GM23338 (cell line): ENCODE measurements at regions not wholly inside any gene's neighbourhood (a gene's known extent, or its start where the extent isn't known, plus 50 kb on each side); places are given as distances from the start of the nearest gene placed in this dataset.

Experiments
- ATAC-seq: fragments of 200-7000 bp; cut with Tn5 transposase; 3 replicates; pipeline ENCODE4 v1.9.1; 2020
- DNase-seq: peaks from one replicate; pipeline ENCODE4 v3.0.0-alpha.2; 2015; ENCODE audit warnings: low spot score
- H2AFZ ChIP-seq: fragments of 200-600 bp; sonication (generic); 2 replicates; pipeline ENCODE4 v1.8.0; 2016; ENCODE audit warnings: antibody characterized with exemption, mild to moderate bottlenecking, moderate library complexity
- H3F3A ChIP-seq: fragments of 200-600 bp; sonication (generic); replicated peaks from 2 replicates; pipeline ENCODE4 v1.8.0; 2017; ENCODE audit warnings: antibody characterized with exemption, mixed run types, low read depth
- H3K27ac ChIP-seq: fragments of 200-600 bp; sonication (generic); 2 replicates; pipeline ENCODE4 v1.6.1; 2016; ENCODE audit warnings: low read depth
- H3K27me3 ChIP-seq: fragments of 200-600 bp; sonication (generic); 2 replicates; pipeline ENCODE4 v1.8.0; 2016; ENCODE audit warnings: mild to moderate bottlenecking, mixed run types, moderate library complexity; ENCODE audit not compliant: insufficient read depth
- H3K36me3 ChIP-seq: fragments of 200-600 bp; sonication (generic); 2 replicates; pipeline ENCODE4 v1.8.0; 2016; ENCODE audit warnings: mild to moderate bottlenecking; ENCODE audit not compliant: insufficient read depth
- H3K4me1 ChIP-seq: fragments of 200-600 bp; sonication (generic); 2 replicates; pipeline ENCODE4 v1.8.0; 2016; ENCODE audit warnings: mild to moderate bottlenecking, moderate library complexity; ENCODE audit not compliant: insufficient read depth
- H3K4me2 ChIP-seq: fragments of 200-600 bp; sonication (generic); 2 replicates; pipeline ENCODE4 v1.7.1; 2017; ENCODE audit warnings: mixed run types
- H3K4me3 ChIP-seq: fragments of 200-600 bp; sonication (generic); 2 replicates; pipeline ENCODE4 v1.6.1; 2016; ENCODE audit warnings: mixed run types
- H3K79me2 ChIP-seq: fragments of 200-600 bp; sonication (generic); replicated peaks from 2 replicates; pipeline ENCODE4 v1.8.0; 2017; ENCODE audit warnings: mild to moderate bottlenecking; ENCODE audit not compliant: insufficient read depth
- H3K9me2 ChIP-seq: fragments of 200-600 bp; sonication (generic); 2 replicates; pipeline ENCODE4 v1.8.0; 2017; ENCODE audit not compliant: insufficient read depth
- H4K20me1 ChIP-seq: fragments of 200-600 bp; sonication (generic); replicated peaks from 2 replicates; pipeline ENCODE4 v1.8.0; 2017; ENCODE audit warnings: mild to moderate bottlenecking; ENCODE audit not compliant: insufficient read depth
- H3K27ac Mint-ChIP-seq: 2 replicates; pipeline ENCODE4 v1.8.0; 2020; ENCODE audit warnings: inconsistent platforms, mild to moderate bottlenecking, moderate library complexity, mixed read lengths
- H3K27me3 Mint-ChIP-seq: 3 replicates; pipeline ENCODE4 v1.8.0; 2022; ENCODE audit warnings: low read depth, mild to moderate bottlenecking, moderate library complexity, mixed read lengths, inconsistent platforms; ENCODE audit not compliant: insufficient read depth, poor library complexity
- H3K36me3 Mint-ChIP-seq: 3 replicates; pipeline ENCODE4 v1.8.0; 2021; ENCODE audit warnings: low read depth, mild to moderate bottlenecking, inconsistent platforms, moderate library complexity, mixed read lengths
- H3K4me1 Mint-ChIP-seq: 3 replicates; pipeline ENCODE4 v1.8.0; 2020; ENCODE audit warnings: mild to moderate bottlenecking, inconsistent platforms, mixed read lengths
- H3K4me3 Mint-ChIP-seq: 3 replicates; pipeline ENCODE4 v1.8.0; 2021; ENCODE audit warnings: moderate library complexity, mild to moderate bottlenecking, inconsistent platforms, mixed read lengths
- H3K9me3 Mint-ChIP-seq: 3 replicates; pipeline ENCODE4 v1.8.0; 2020; ENCODE audit warnings: moderate library complexity, mild to moderate bottlenecking, inconsistent platforms, mixed read lengths
- CTCF ChIP-seq, 2 experiments: fragments of 200-600 bp in 1 of 2; sonication (generic) in 1 of 2; conservative IDR thresholded peaks; 2 replicates each; pipeline versions ENCODE4 v1.5.1 to v1.6.1; 2016 to 2017; ENCODE audit warnings: antibody characterized with exemption in 2 of 2, low read depth in 2 of 2, mild to moderate bottlenecking in 2 of 2, moderate library complexity in 1 of 2
- EZH2 ChIP-seq: fragments of 200-600 bp; sonication (generic); IDR thresholded peaks from one replicate; pipeline ENCODE4 v1.8.0; 2017; ENCODE audit warnings: antibody characterized with exemption, mild to moderate bottlenecking, low read depth; ENCODE audit not compliant: unreplicated experiment
- NANOG ChIP-seq: IDR thresholded peaks from 2 replicates; pipeline ENCODE4 v1.6.1; 2016; ENCODE audit warnings: antibody characterized with exemption, borderline replicate concordance
- POLR2AphosphoS5 ChIP-seq: IDR thresholded peaks from 2 replicates; pipeline ENCODE4 v1.6.1; 2016; ENCODE audit warnings: antibody characterized with exemption, low read depth
- STAT1 ChIP-seq: IDR thresholded peaks from one replicate; pipeline ENCODE4 v1.6.1; 2016; ENCODE audit warnings: antibody characterized with exemption; ENCODE audit not compliant: unreplicated experiment
- ZNF331 ChIP-seq: fragments of 250-450 bp; sonication (Bioruptor Pico); IDR thresholded peaks from 2 replicates; pipeline ENCODE4 v1.5.0; 2020; ENCODE audit warnings: low read depth, mild to moderate bottlenecking, moderate library complexity
- TF ChIP-seq, protein P1 (sequence below): IDR thresholded peaks from one replicate; pipeline ENCODE4 v1.6.1; 2018; ENCODE audit warnings: antibody characterized with exemption; ENCODE audit not compliant: unreplicated experiment
- TF ChIP-seq, protein P2 (sequence below): IDR thresholded peaks from 2 replicates; pipeline ENCODE4 v1.6.1; 2016; ENCODE audit warnings: antibody characterized with exemption

DNA sequence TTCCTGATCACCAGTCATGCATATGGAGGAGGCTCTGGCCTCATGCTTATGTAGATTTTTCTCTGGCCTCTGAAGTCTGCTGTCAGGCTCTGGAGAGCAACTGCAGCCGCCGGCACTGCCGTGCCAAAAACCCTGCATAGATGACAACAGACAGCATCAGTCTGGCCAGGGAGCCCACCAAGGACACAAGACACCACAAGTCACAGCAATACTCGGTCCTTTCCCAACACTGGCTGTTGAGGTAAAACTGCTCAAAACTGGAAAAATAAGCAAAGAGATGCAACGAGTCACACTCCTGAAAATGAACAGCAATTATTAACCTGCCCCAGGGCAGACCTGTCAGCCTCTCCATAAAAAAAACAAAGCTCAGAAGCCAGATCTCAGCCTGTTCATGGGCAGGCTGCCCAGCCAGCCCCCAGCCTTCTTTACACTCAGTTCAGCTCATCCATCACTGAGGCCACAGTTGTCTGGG, 186.0 kb upstream of the RAB6C start (continued):
- TF ChIP-seq, protein P1, sequence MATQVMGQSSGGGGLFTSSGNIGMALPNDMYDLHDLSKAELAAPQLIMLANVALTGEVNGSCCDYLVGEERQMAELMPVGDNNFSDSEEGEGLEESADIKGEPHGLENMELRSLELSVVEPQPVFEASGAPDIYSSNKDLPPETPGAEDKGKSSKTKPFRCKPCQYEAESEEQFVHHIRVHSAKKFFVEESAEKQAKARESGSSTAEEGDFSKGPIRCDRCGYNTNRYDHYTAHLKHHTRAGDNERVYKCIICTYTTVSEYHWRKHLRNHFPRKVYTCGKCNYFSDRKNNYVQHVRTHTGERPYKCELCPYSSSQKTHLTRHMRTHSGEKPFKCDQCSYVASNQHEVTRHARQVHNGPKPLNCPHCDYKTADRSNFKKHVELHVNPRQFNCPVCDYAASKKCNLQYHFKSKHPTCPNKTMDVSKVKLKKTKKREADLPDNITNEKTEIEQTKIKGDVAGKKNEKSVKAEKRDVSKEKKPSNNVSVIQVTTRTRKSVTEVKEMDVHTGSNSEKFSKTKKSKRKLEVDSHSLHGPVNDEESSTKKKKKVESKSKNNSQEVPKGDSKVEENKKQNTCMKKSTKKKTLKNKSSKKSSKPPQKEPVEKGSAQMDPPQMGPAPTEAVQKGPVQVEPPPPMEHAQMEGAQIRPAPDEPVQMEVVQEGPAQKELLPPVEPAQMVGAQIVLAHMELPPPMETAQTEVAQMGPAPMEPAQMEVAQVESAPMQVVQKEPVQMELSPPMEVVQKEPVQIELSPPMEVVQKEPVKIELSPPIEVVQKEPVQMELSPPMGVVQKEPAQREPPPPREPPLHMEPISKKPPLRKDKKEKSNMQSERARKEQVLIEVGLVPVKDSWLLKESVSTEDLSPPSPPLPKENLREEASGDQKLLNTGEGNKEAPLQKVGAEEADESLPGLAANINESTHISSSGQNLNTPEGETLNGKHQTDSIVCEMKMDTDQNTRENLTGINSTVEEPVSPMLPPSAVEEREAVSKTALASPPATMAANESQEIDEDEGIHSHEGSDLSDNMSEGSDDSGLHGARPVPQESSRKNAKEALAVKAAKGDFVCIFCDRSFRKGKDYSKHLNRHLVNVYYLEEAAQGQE = no peak
- no peak for TF ChIP-seq EZH2
- no peak for TF ChIP-seq ZNF331 (CRISPR knock-in tag)
- no peak for TF ChIP-seq STAT1
- no peak for TF ChIP-seq NANOG

DNA sequence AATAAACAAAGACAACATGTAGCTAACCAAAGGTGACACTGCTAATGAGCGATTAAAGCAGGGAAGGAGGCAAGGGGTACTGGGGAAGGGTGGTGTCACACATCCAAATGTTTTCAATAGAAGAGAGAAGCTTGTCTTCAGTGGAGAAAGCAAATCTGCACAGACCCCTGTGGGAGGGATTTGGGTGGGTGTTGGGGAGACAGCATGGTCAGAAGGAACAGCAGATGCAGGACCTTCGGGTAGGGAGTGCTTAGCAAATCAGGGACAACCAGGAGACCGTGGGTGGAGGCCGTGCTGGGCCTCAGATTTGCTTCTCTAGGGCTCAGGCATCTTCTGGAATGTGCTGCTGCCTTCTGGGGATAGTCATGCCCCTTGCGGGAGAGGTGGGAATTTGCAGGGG, 185.3 kb upstream of the RAB6C start:
- Mint-ChIP-seq H3K27ac (no peak overlapping the region), H3K9me3 (peaks cover 6% of the 10 kb centered on the region), H3K4me1 (peaks cover 3% of the 10 kb centered on the region; the same call in 2 of the 3 replicates), H3K27me3 (peaks cover 8% of the 10 kb centered on the region), H3K4me3 (no peak overlapping the region), H3K36me3 (no peaks in the 10 kb centered on the region; the same call in 2 of the 3 replicates)
- Histone ChIP-seq H3K36me3 (no peaks in the 10 kb centered on the region), H3F3A (no peaks in the 10 kb centered on the region), H3K9me2 (no peaks in the 10 kb centered on the region), H3K4me3 (no peak overlapping the region), H2AFZ (no peak overlapping the region), H3K79me2 (no peaks in the 10 kb centered on the region), H3K27ac (no peak overlapping the region), H3K4me1 (no peaks in the 10 kb centered on the region), H3K4me2 (no peak overlapping the region), H4K20me1 (no peaks in the 10 kb centered on the region), H3K27me3 (no peaks in the 10 kb centered on the region)
- DNase-seq (no peak), ATAC-seq (no peak)
- TF ChIP-seq, protein P2, sequence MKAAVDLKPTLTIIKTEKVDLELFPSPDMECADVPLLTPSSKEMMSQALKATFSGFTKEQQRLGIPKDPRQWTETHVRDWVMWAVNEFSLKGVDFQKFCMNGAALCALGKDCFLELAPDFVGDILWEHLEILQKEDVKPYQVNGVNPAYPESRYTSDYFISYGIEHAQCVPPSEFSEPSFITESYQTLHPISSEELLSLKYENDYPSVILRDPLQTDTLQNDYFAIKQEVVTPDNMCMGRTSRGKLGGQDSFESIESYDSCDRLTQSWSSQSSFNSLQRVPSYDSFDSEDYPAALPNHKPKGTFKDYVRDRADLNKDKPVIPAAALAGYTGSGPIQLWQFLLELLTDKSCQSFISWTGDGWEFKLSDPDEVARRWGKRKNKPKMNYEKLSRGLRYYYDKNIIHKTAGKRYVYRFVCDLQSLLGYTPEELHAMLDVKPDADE = no peak
- peak in 1 of 2 experiments; percentile 7; a peak in 1 of 4 replicates for TF ChIP-seq CTCF (conservative IDR thresholded peaks at IDR 0.05; ENCODE audit: low read depth in 2 of 2)

- Histone ChIP-seq H3K4me3 (no peak overlapping the region), H3K4me1 (no peaks in the 10 kb centered on the region), H3K79me2 (no peaks in the 10 kb centered on the region), H3K36me3 (no peaks in the 10 kb centered on the region), H2AFZ (no peak overlapping the region), H3K4me2 (no peak overlapping the region), H3K9me2 (no peaks in the 10 kb centered on the region), H3K27ac (no peak overlapping the region), H3K27me3 (no peaks in the 10 kb centered on the region), H4K20me1 (no peaks in the 10 kb centered on the region), H3F3A (no peaks in the 10 kb centered on the region)
- peaks cover 8% of the 10 kb centered on the region for H3K27me3 Mint-ChIP-seq
- H3K27ac Mint-ChIP-seq = no peak overlapping the region
- no peak for DNase-seq
- peaks cover 6% of the 10 kb centered on the region for H3K9me3 Mint-ChIP-seq
- H3K4me3 Mint-ChIP-seq = no peak overlapping the region
- no peak for ATAC-seq
- no peaks in the 10 kb centered on the region; the same call in 2 of the 3 replicates for H3K36me3 Mint-ChIP-seq
- peaks cover 3% of the 10 kb centered on the region; the same call in 2 of the 3 replicates for H3K4me1 Mint-ChIP-seq
- TF ChIP-seq CTCF (conservative IDR thresholded peaks at IDR 0.05; ENCODE audit: low read depth in 2 of 2) = no peak
- no peak for TF ChIP-seq POLR2AphosphoS5
- TF ChIP-seq STAT1 = no peak
- TF ChIP-seq NANOG = no peak
- TF ChIP-seq ZNF331 (CRISPR knock-in tag) = no peak
- TF ChIP-seq, protein P1 = no peak
Measured at GRCh38 chr2:129794540-129794939, 184.9 kb upstream of the RAB6C start.
